Inferior parietal cortex (tissue), 1 donor: ENCODE measurements at regions not wholly inside any gene's neighbourhood (a gene's known extent, or its start where the extent isn't known, plus 50 kb on each side); places are given as distances from the start of the nearest gene placed in this dataset.
"Not testable (repeated sequence)": the region's sequence is repeated elsewhere in the genome, so short reads cannot be mapped to it uniquely, and the experiment has no call there.

Experiments
- DNase-seq: peaks from one replicate; pipeline ENCODE4 v3.0.0-alpha.2; 2016; ENCODE audit errors: extremely low spot score

- DNase-seq, result peak; percentile 70
Observed at GRCh38 chr15:66883284-66883911, 181.4 kb downstream of the SMAD6 start.

- no peak for DNase-seq
Observed at GRCh38 chr15:66884115-66884622, 181.2 kb upstream of the SMAD3 start.

- DNase-seq, result no peak
Observed at GRCh38 chr15:66884661-66885237, 180.7 kb upstream of the SMAD3 start.

GRCh38 chr15:66885281-66885915 is 180.0 kb upstream of the SMAD3 start:
- no peak for DNase-seq

GRCh38 chr15:66886241-66886675 is 179.1 kb upstream of the SMAD3 start:
- no peak for DNase-seq

GRCh38 chr15:66886686-66887273 is 178.6 kb upstream of the SMAD3 start:
- no peak for DNase-seq

GRCh38 chr15:66889298-66889697 is 176.1 kb upstream of the SMAD3 start:
- not testable (repeated sequence) for DNase-seq

- DNase-seq, result no peak
Observed at GRCh38 chr15:66891776-66892175, 173.6 kb upstream of the SMAD3 start.

- DNase-seq, result no peak
Observed at GRCh38 chr15:66893294-66893693, 172.1 kb upstream of the SMAD3 start.

- DNase-seq, result no peak
Observed at GRCh38 chr15:66894363-66894762, 171.0 kb upstream of the SMAD3 start.

- no peak for DNase-seq
Observed at GRCh38 chr15:66894986-66895780, 170.2 kb upstream of the SMAD3 start.

- DNase-seq, result no peak
Observed at GRCh38 chr15:66895794-66896453, 169.5 kb upstream of the SMAD3 start.

- DNase-seq, result no peak
Observed at GRCh38 chr15:66896611-66897010, 168.8 kb upstream of the SMAD3 start.

- DNase-seq, result no peak
Observed at GRCh38 chr15:66897416-66897815, 168.0 kb upstream of the SMAD3 start.

- DNase-seq, result no peak
Observed at GRCh38 chr15:66897971-66898370, 167.4 kb upstream of the SMAD3 start.

GRCh38 chr15:66898656-66899386 is 166.6 kb upstream of the SMAD3 start:
- no peak for DNase-seq

- DNase-seq, result no peak
Observed at GRCh38 chr15:66899555-66900350, 165.6 kb upstream of the SMAD3 start.

- DNase-seq, result no peak
Observed at GRCh38 chr15:66900586-66901310, 164.7 kb upstream of the SMAD3 start.
